ENCODE measurements at regions not wholly inside any gene's neighbourhood (a gene's known extent, or its start where the extent isn't known, plus 50 kb on each side); places are given as distances from the start of the nearest gene placed in this dataset.

- H3K9ac ChIP-seq, result no peak overlapping the region
- peaks cover 2% of the 10 kb centered on the region for H3K27me3 Mint-ChIP-seq (ENCODE audit: insufficient read depth, low read depth)
- H3K4me2 ChIP-seq, result no peak overlapping the region
- no peak overlapping the region for H3K27ac ChIP-seq
- no peak overlapping the region for H3K27ac Mint-ChIP-seq
- H4K20me1 ChIP-seq (ENCODE audit: low read depth), result no peaks in the 10 kb centered on the region
- H3K4me1 ChIP-seq, result no peaks in the 10 kb centered on the region
- TF ChIP-seq CTCF (IDR thresholded peaks at IDR 0.05) (peak; percentile 22), EZH2 (IDR thresholded peaks at IDR 0.05) (no peak), EZH2phosphoT487 (IDR thresholded peaks at IDR 0.05) (no peak)
- no peak overlapping the region for H3K4me3 Mint-ChIP-seq
- no peak overlapping the region for H3K4me3 ChIP-seq
- no peak overlapping the region for H2AFZ ChIP-seq (replicated peaks)
- no peaks in the 10 kb centered on the region for H3K9me3 ChIP-seq (ENCODE audit: low read depth)
- DNase-seq (ENCODE audit: low spot score), result no peak
- no peaks in the 10 kb centered on the region for H3K27me3 ChIP-seq
- peaks cover 4% of the 10 kb centered on the region for H3K4me1 Mint-ChIP-seq
- H3K36me3 ChIP-seq, result no peaks in the 10 kb centered on the region
- H3K36me3 Mint-ChIP-seq, result no peaks in the 10 kb centered on the region
- H3F3A ChIP-seq (ENCODE audit: low read depth), result no peaks in the 10 kb centered on the region
- H3K79me2 ChIP-seq (ENCODE audit: low read depth), result no peaks in the 10 kb centered on the region
- no peaks in the 10 kb centered on the region for H3K9me3 Mint-ChIP-seq
Observed at GRCh38 chrX:42530027-42530426, 247.9 kb downstream of the PPP1R2C start.

- H3K9ac ChIP-seq, result no peak overlapping the region
- H3K27me3 ChIP-seq, result no peaks in the 10 kb centered on the region
- no peaks in the 10 kb centered on the region for H3F3A ChIP-seq (ENCODE audit: low read depth)
- no peaks in the 10 kb centered on the region for H3K36me3 Mint-ChIP-seq
- H3K9me3 Mint-ChIP-seq, result no peaks in the 10 kb centered on the region
- H4K20me1 ChIP-seq (ENCODE audit: low read depth), result no peaks in the 10 kb centered on the region
- H3K27ac Mint-ChIP-seq, result no peak overlapping the region
- H3K9me3 ChIP-seq (ENCODE audit: low read depth), result no peaks in the 10 kb centered on the region
- no peaks in the 10 kb centered on the region for H3K4me1 Mint-ChIP-seq
- H3K4me3 Mint-ChIP-seq, result no peak overlapping the region
- H3K4me2 ChIP-seq, result no peak overlapping the region
- H3K4me3 ChIP-seq, result no peak overlapping the region
- no peaks in the 10 kb centered on the region for H3K4me1 ChIP-seq
- TF ChIP-seq EZH2 (IDR thresholded peaks at IDR 0.05), result no peak
- no peak for TF ChIP-seq EZH2phosphoT487 (IDR thresholded peaks at IDR 0.05)
- no peak for TF ChIP-seq CTCF (IDR thresholded peaks at IDR 0.05)
- no peak for DNase-seq (ENCODE audit: low spot score)
- no peaks in the 10 kb centered on the region for H3K27me3 Mint-ChIP-seq (ENCODE audit: insufficient read depth, low read depth)
- H3K36me3 ChIP-seq, result no peaks in the 10 kb centered on the region
- no peak overlapping the region for H2AFZ ChIP-seq (replicated peaks)
- no peaks in the 10 kb centered on the region for H3K79me2 ChIP-seq (ENCODE audit: low read depth)
- no peak overlapping the region for H3K27ac ChIP-seq
Observed at GRCh38 chrX:42524379-42524778, 253.6 kb downstream of the PPP1R2C start.

- Histone ChIP-seq H3K9me3 (ENCODE audit: low read depth) (no peaks in the 10 kb centered on the region), H2AFZ (replicated peaks) (no peak overlapping the region), H3K27ac (no peak overlapping the region), H3K9ac (no peak overlapping the region), H3K4me3 (no peak overlapping the region), H3K4me2 (no peak overlapping the region), H3F3A (ENCODE audit: low read depth) (no peaks in the 10 kb centered on the region), H3K79me2 (ENCODE audit: low read depth) (no peaks in the 10 kb centered on the region), H3K27me3 (no peaks in the 10 kb centered on the region), H3K36me3 (no peaks in the 10 kb centered on the region), H4K20me1 (ENCODE audit: low read depth) (no peaks in the 10 kb centered on the region), H3K4me1 (no peaks in the 10 kb centered on the region)
- no peak for DNase-seq (ENCODE audit: low spot score)
- TF ChIP-seq CTCF (IDR thresholded peaks at IDR 0.05), result peak; percentile 25
- no peak for TF ChIP-seq EZH2phosphoT487 (IDR thresholded peaks at IDR 0.05)
- no peak for TF ChIP-seq EZH2 (IDR thresholded peaks at IDR 0.05)
- Mint-ChIP-seq H3K27me3 (ENCODE audit: insufficient read depth, low read depth) (no peaks in the 10 kb centered on the region), H3K4me1 (no peaks in the 10 kb centered on the region), H3K27ac (no peak overlapping the region), H3K36me3 (no peaks in the 10 kb centered on the region), H3K4me3 (no peak overlapping the region), H3K9me3 (no peaks in the 10 kb centered on the region)
Observed at GRCh38 chrX:42519666-42520231, 258.2 kb downstream of the PPP1R2C start.
